H1 (cell line): ENCODE measurements at regions not wholly inside any gene's neighbourhood (a gene's known extent, or its start where the extent isn't known, plus 50 kb on each side); places are given as distances from the start of the nearest gene placed in this dataset.

Source experiments
- CTCF ChIA-PET: fragments of 300-600 bp; sonication (Branson Sonifier 250); formaldehyde crosslinking; loops from one replicate; lab custom pipeline; 2021; ENCODE audit not compliant: partially characterized antibody; lab: Charles Lee
- POLR2A ChIA-PET: fragments of 300-600 bp; sonication (Branson Sonifier 250); formaldehyde crosslinking; loops from one replicate; lab custom pipeline; 2021; ENCODE audit warnings: inconsistent platforms; ENCODE audit not compliant: partially characterized antibody; lab: Charles Lee
- DNase-seq, 2 experiments: peaks; one replicate each; pipeline versions ENCODE4 v3.0.0 to v3.0.0-alpha.2; 2010 to 2022; ENCODE audit warnings: low spot score in 2 of 2, low read depth in 1 of 2, mixed read lengths in 1 of 2
- FAIRE-seq: peaks from 2 replicates; lab custom pipeline; 2011; peaks lifted over from hg19 to GRCh38; lab: Jason Lieb, UNC
- H2AFZ ChIP-seq: 2 replicates; pipeline ENCODE4 v1.8.1; 2012; ENCODE audit warnings: low read length, inconsistent platforms
- H2AK5ac ChIP-seq: 2 replicates; pipeline ENCODE4 v1.6.1; 2013; ENCODE audit warnings: low read depth, low read length
- H2BK120ac ChIP-seq: replicated peaks from 2 replicates; pipeline ENCODE3; 2013; ENCODE audit warnings: low read depth, low read length, inconsistent platforms
- H2BK12ac ChIP-seq: 2 replicates; pipeline ENCODE4 v1.6.1; 2013; ENCODE audit warnings: low read depth, low read length
- H2BK15ac ChIP-seq: 2 replicates; pipeline ENCODE4 v1.6.1; 2013; ENCODE audit warnings: low read length
- H2BK20ac ChIP-seq: 2 replicates; pipeline ENCODE4 v1.6.1; 2013; ENCODE audit warnings: low read length
- H2BK5ac ChIP-seq: 2 replicates; pipeline ENCODE4 v1.6.1; 2013; ENCODE audit warnings: low read depth, low read length
- H3K14ac ChIP-seq: 2 replicates; pipeline ENCODE4 v1.6.1; 2013; ENCODE audit warnings: inconsistent platforms; ENCODE audit not compliant: insufficient read length
- H3K18ac ChIP-seq: 2 replicates; pipeline ENCODE4 v1.6.1; 2013; ENCODE audit warnings: low read length; ENCODE audit errors: extremely low read depth
- H3K23ac ChIP-seq: 2 replicates; pipeline ENCODE4 v1.6.1; 2013; ENCODE audit warnings: inconsistent platforms; ENCODE audit not compliant: insufficient read length
- H3K23me2 ChIP-seq: 2 replicates; pipeline ENCODE4 v1.6.1; 2013; ENCODE audit warnings: low read depth, low read length
- H3K27ac ChIP-seq: 2 replicates; pipeline ENCODE4 v1.6.1; 2011; ENCODE audit warnings: low read depth, low read length, inconsistent platforms
- H3K27me3 ChIP-seq, 4 experiments: replicated peaks in 1 of 4; 1 replicate in 1 of 4; 2 replicates in 3 of 4; pipeline versions ENCODE4 v1.6.1 to v1.8.1; 2011 to 2013; ENCODE audit warnings: low read length in 3 of 4, mild to moderate bottlenecking in 3 of 4, inconsistent platforms in 2 of 4, mixed read lengths in 2 of 4, moderate library complexity in 1 of 4; ENCODE audit not compliant: control insufficient read depth in 3 of 4, insufficient read depth in 3 of 4; ENCODE audit errors: extremely low read depth in 1 of 4
- H3K36me3 ChIP-seq, 4 experiments: 2 replicates each; pipeline versions ENCODE4 v1.6.1 to v1.8.1; 2011 to 2013; ENCODE audit warnings: mild to moderate bottlenecking in 4 of 4, low read length in 3 of 4, moderate library complexity in 2 of 4, control low read depth in 1 of 4, inconsistent platforms in 1 of 4; ENCODE audit not compliant: insufficient read depth in 4 of 4, control insufficient read depth in 2 of 4
- H3K4ac ChIP-seq: replicated peaks from 2 replicates; pipeline ENCODE3; 2013; ENCODE audit warnings: low read length, low read depth, mixed read lengths, inconsistent platforms; ENCODE audit not compliant: insufficient read length
- H3K4me1 ChIP-seq, 4 experiments: replicated peaks in 1 of 4; 1 replicate in 1 of 4; 2 replicates in 3 of 4; pipeline versions ENCODE4 v1.6.1 to v1.8.1; 2011 to 2013; ENCODE audit warnings: low read length in 3 of 4, inconsistent platforms in 2 of 4, mixed read lengths in 1 of 4; ENCODE audit not compliant: insufficient read depth in 4 of 4, control insufficient read depth in 3 of 4
- H3K4me2 ChIP-seq, 2 experiments: 2 replicates each; pipeline versions ENCODE4 v1.6.1 to v1.8.1; 2011 to 2013; ENCODE audit warnings: low read depth in 2 of 2, low read length in 2 of 2, control low read depth in 1 of 2, inconsistent platforms in 1 of 2, mild to moderate bottlenecking in 1 of 2; ENCODE audit not compliant: insufficient read depth in 1 of 2
- H3K4me3 ChIP-seq, 4 experiments: fragments of 200-600, 300-600 bp in 1 of 4; sonication (generic), shearing (Covaris generic), sonication (Bioruptor Twin) in 1 of 4; 2 replicates each; pipeline versions ENCODE4 v1.5.1 to v1.8.1; 2011 to 2016; ENCODE audit warnings: low read length in 4 of 4, low read depth in 3 of 4, control low read depth in 2 of 4, inconsistent platforms in 2 of 4, mild to moderate bottlenecking in 2 of 4, mixed read lengths in 1 of 4, moderate library complexity in 1 of 4; ENCODE audit not compliant: insufficient read depth in 2 of 4; ENCODE audit errors: extremely low read depth in 1 of 4
- H3K56ac ChIP-seq: replicated peaks from 2 replicates; pipeline ENCODE3; 2013; ENCODE audit warnings: low read depth, mild to moderate bottlenecking, mixed read lengths, low read length, inconsistent platforms; ENCODE audit not compliant: insufficient read length
- H3K79me1 ChIP-seq: 2 replicates; pipeline ENCODE4 v1.6.1; 2013; ENCODE audit warnings: low read depth, low read length, control low read depth
- H3K79me2 ChIP-seq, 2 experiments: 2 replicates each; pipeline versions ENCODE4 v1.6.1 to v1.8.1; 2012 to 2013; ENCODE audit warnings: low read length in 2 of 2, mild to moderate bottlenecking in 2 of 2, inconsistent platforms in 1 of 2; ENCODE audit not compliant: insufficient read depth in 2 of 2, control insufficient read depth in 1 of 2
- H3K9ac ChIP-seq, 4 experiments: replicated peaks in 1 of 4; 1 replicate in 1 of 4; 2 replicates in 3 of 4; pipeline versions ENCODE4 v1.6.1 to v1.8.1; 2011 to 2013; ENCODE audit warnings: low read depth in 3 of 4, low read length in 3 of 4, control low read depth in 2 of 4, mild to moderate bottlenecking in 2 of 4, moderate library complexity in 2 of 4, inconsistent platforms in 1 of 4; ENCODE audit errors: extremely low read depth in 1 of 4
- H3K9me3 ChIP-seq, 2 experiments: 2 replicates each; pipeline versions ENCODE4 v1.6.1 to v1.8.1; 2012 to 2013; ENCODE audit warnings: mild to moderate bottlenecking in 2 of 2, moderate library complexity in 2 of 2, control low read depth in 1 of 2, inconsistent platforms in 1 of 2, low read depth in 1 of 2, low read length in 1 of 2, mixed read lengths in 1 of 2; ENCODE audit not compliant: insufficient read depth in 2 of 2
- H4K20me1 ChIP-seq, 2 experiments: replicated peaks in 1 of 2; 2 replicates each; pipeline versions ENCODE3 to v1.8.1; 2011 to 2013; ENCODE audit warnings: inconsistent platforms in 2 of 2, low read length in 2 of 2, mild to moderate bottlenecking in 1 of 2; ENCODE audit not compliant: insufficient read depth in 2 of 2, control insufficient read depth in 1 of 2
- H4K5ac ChIP-seq: 2 replicates; pipeline ENCODE4 v1.6.1; 2013; ENCODE audit warnings: low read length, low read depth, mixed read lengths, inconsistent platforms; ENCODE audit not compliant: insufficient read length
- H4K8ac ChIP-seq: 2 replicates; pipeline ENCODE4 v1.8.0; 2013; ENCODE audit warnings: mild to moderate bottlenecking, moderate library complexity, low read length, inconsistent platforms; ENCODE audit not compliant: insufficient read depth; ENCODE audit errors: extremely low read depth
- H4K91ac ChIP-seq: replicated peaks from 2 replicates; pipeline ENCODE3; 2013; ENCODE audit warnings: low read length, mixed read lengths, inconsistent platforms; ENCODE audit not compliant: insufficient read length
- ATF3 ChIP-seq: IDR thresholded peaks from 2 replicates; pipeline ENCODE4 v1.6.1; 2011; ENCODE audit warnings: low read depth, mild to moderate bottlenecking, low read length; ENCODE audit not compliant: insufficient read depth
- BACH1 ChIP-seq: IDR thresholded peaks from 2 replicates; pipeline ENCODE4 v1.6.1; 2012; ENCODE audit warnings: low read length, improper control_type of control experiment
- BCL11A ChIP-seq, 2 experiments: IDR thresholded peaks; one replicate each; pipeline ENCODE4 v1.6.1; 2011; ENCODE audit warnings: low read depth in 2 of 2, low read length in 2 of 2, mild to moderate bottlenecking in 2 of 2
- BRCA1 ChIP-seq: IDR thresholded peaks from 2 replicates; pipeline ENCODE4 v1.6.1; 2012; ENCODE audit warnings: low read depth, low read length, improper control_type of control experiment
- CREB1 ChIP-seq: IDR thresholded peaks from 2 replicates; pipeline ENCODE4 v1.6.1; 2012; ENCODE audit warnings: inconsistent platforms
- CTBP2 ChIP-seq: IDR thresholded peaks from 2 replicates; pipeline ENCODE4 v1.7.0; 2011; ENCODE audit warnings: borderline replicate concordance, mild to moderate bottlenecking, moderate library complexity, mixed read lengths, low read length; ENCODE audit not compliant: insufficient read depth, insufficient read length
- E2F6 ChIP-seq: IDR thresholded peaks from 2 replicates; pipeline ENCODE4 v1.6.1; 2012; ENCODE audit warnings: inconsistent platforms
- EP300 ChIP-seq, 2 experiments: IDR thresholded peaks; 1 replicate in 1 of 2; 2 replicates in 1 of 2; pipeline ENCODE4 v1.6.1; 2011 to 2012; ENCODE audit warnings: low read depth in 2 of 2, low read length in 2 of 2, mild to moderate bottlenecking in 2 of 2, borderline replicate concordance in 1 of 2, inconsistent platforms in 1 of 2, moderate library complexity in 1 of 2
- GABPA ChIP-seq: IDR thresholded peaks from 2 replicates; pipeline ENCODE4 v1.6.1; 2011; ENCODE audit warnings: mild to moderate bottlenecking, low read length, moderate library complexity, borderline replicate concordance; ENCODE audit not compliant: insufficient read depth
- JUN ChIP-seq: IDR thresholded peaks from 2 replicates; pipeline ENCODE4 v1.6.1; 2011; ENCODE audit warnings: low read depth, mild to moderate bottlenecking, improper control_type of control experiment, low read length
- POLR2AphosphoS5 ChIP-seq: IDR thresholded peaks from 2 replicates; pipeline ENCODE4 v1.6.1; 2011; ENCODE audit warnings: low read depth, low read length
- TBP ChIP-seq: IDR thresholded peaks from 2 replicates; pipeline ENCODE4 v1.6.1; 2011; ENCODE audit warnings: low read depth, low read length, improper control_type of control experiment
- USF2 ChIP-seq: IDR thresholded peaks from 2 replicates; pipeline ENCODE4 v1.6.1; 2011; ENCODE audit warnings: low read length, improper control_type of control experiment
- WGBS, 2 experiments: shearing (Covaris generic) in 1 of 2; methylation state at CpG; one replicate each; pipeline versions ENCODE4 v1.1.6 to v1.1.7; 2013 to 2015; ENCODE audit warnings: low lambda C conversion rate in 2 of 2, mixed read lengths in 2 of 2, inconsistent platforms in 1 of 2, low coverage in 1 of 2, missing lambda C conversion rate in 1 of 2; ENCODE audit not compliant: insufficient replicate concordance in 2 of 2, insufficient coverage in 1 of 2, insufficient read length in 1 of 2; ENCODE audit errors: extremely low coverage in 1 of 2, missing lambda C conversion rate in 1 of 2; 5-methylcytosine and 5-hydroxymethylcytosine counted together

GRCh38 chr2:8215982-8216381 is 465.9 kb upstream of the ID2 start:
- FAIRE-seq, result no peak
- ChIA-PET POLR2A (no interaction called here), CTCF (no interaction called here)
- TF ChIP-seq EP300 (IDR thresholded peaks at IDR 0.05; ENCODE audit: borderline replicate concordance in 1 of 2, low read depth in 2 of 2, low read length in 2 of 2) (no peak), BCL11A (IDR thresholded peaks at IDR 0.05; ENCODE audit: low read depth in 2 of 2, low read length in 2 of 2) (no peak), TBP (no peak), ATF3 (no peak), E2F6 (no peak), JUN (no peak), BACH1 (no peak), CTBP2 (no peak), USF2 (no peak), CREB1 (no peak), POLR2AphosphoS5 (no peak), GABPA (no peak), BRCA1 (no peak)

More at GRCh38 chr2:8215982-8216381, 465.9 kb upstream of the ID2 start:
- no peak overlapping the region for H2BK12ac ChIP-seq
- no peaks in the 10 kb centered on the region for H3K79me2 ChIP-seq
- H3K23ac ChIP-seq, result no peak overlapping the region
- 87% methylated on average over 6 of the region's 6 CpGs; no CpG with 5 or more reads in 1 of the 2 experiments for WGBS, 2 experiments
- H3K9ac ChIP-seq, result no peak overlapping the region
- no peak for DNase-seq
- H3K27ac ChIP-seq, result no peak overlapping the region
- no peak overlapping the region for H2AK5ac ChIP-seq
- no peaks in the 10 kb centered on the region for H3K9me3 ChIP-seq
- no peak overlapping the region for H2BK15ac ChIP-seq
- no peak overlapping the region for H4K8ac ChIP-seq
- H3K4me1 ChIP-seq, result peaks cover 4 to 10% (median 6%) of the 10 kb centered on the region in 4 experiments; a peak in 5 of 7 replicates
- no peaks in the 10 kb centered on the region for H3K79me1 ChIP-seq
- H3K27me3 ChIP-seq, result no peaks in the 10 kb centered on the region
- H3K4ac ChIP-seq, result no peak overlapping the region
- no peaks in the 10 kb centered on the region for H3K23me2 ChIP-seq
- H3K4me3 ChIP-seq, result no peak overlapping the region
- H2BK5ac ChIP-seq, result no peak overlapping the region; the same call in 1 of the 2 replicates
- no peak overlapping the region for H3K4me2 ChIP-seq
- no peaks in the 10 kb centered on the region for H3K36me3 ChIP-seq
- H2BK20ac ChIP-seq, result no peak overlapping the region
- H2AFZ ChIP-seq, result no peak overlapping the region
- no peak overlapping the region for H2BK120ac ChIP-seq
- no peak overlapping the region for H3K18ac ChIP-seq
- no peak overlapping the region for H4K5ac ChIP-seq
- no peaks in the 10 kb centered on the region for H4K20me1 ChIP-seq
- no peak overlapping the region for H3K56ac ChIP-seq
- no peak overlapping the region for H4K91ac ChIP-seq
- no peak overlapping the region for H3K14ac ChIP-seq
